KMS-11 (cell line): ENCODE measurements at regions not wholly inside any gene's neighbourhood (a gene's known extent, or its start where the extent isn't known, plus 50 kb on each side); places are given as distances from the start of the nearest gene placed in this dataset.

Source experiments
- H2AFZ ChIP-seq: fragments of 200-600 bp; sonication (generic); 2 replicates; pipeline ENCODE4 v1.6.1; 2016; ENCODE audit warnings: antibody characterized with exemption, mixed run types, low read depth
- H3K27ac ChIP-seq: fragments of 200-600 bp; sonication (generic); 2 replicates; pipeline ENCODE4 v1.6.1; 2016; ENCODE audit warnings: mild to moderate bottlenecking, mixed run types
- H3K27me3 ChIP-seq: fragments of 200-600 bp; sonication (generic); 2 replicates; pipeline ENCODE4 v1.6.1; 2017; ENCODE audit warnings: mild to moderate bottlenecking, low read depth, mixed run types, moderate library complexity; ENCODE audit not compliant: insufficient read depth
- H3K36me3 ChIP-seq: fragments of 200-600 bp; sonication (generic); 2 replicates; pipeline ENCODE4 v1.6.1; 2017; ENCODE audit warnings: mild to moderate bottlenecking, mixed run types; ENCODE audit not compliant: insufficient read depth
- H3K4me1 ChIP-seq: fragments of 200-600 bp; sonication (generic); 2 replicates; pipeline ENCODE4 v1.6.1; 2016; ENCODE audit warnings: mild to moderate bottlenecking, low read depth, mixed run types; ENCODE audit not compliant: poor library complexity, severe bottlenecking
- H3K4me2 ChIP-seq: fragments of 200-600 bp; sonication (generic); 2 replicates; pipeline ENCODE4 v1.7.0; 2016; ENCODE audit warnings: mild to moderate bottlenecking, mixed run types
- H3K4me3 ChIP-seq: fragments of 200-600 bp; sonication (generic); IDR thresholded peaks from 2 replicates; pipeline ENCODE4 v1.6.1; 2017; ENCODE audit warnings: low read depth, low read length, mixed read lengths; ENCODE audit not compliant: insufficient read depth
- H3K79me2 ChIP-seq: fragments of 200-600 bp; sonication (generic); 2 replicates; pipeline ENCODE4 v1.6.1; 2016; ENCODE audit warnings: low read depth, mixed run types; ENCODE audit not compliant: insufficient read depth
- H3K9ac ChIP-seq: fragments of 200-600 bp; sonication (generic); 2 replicates; pipeline ENCODE4 v1.6.1; 2016; ENCODE audit warnings: mild to moderate bottlenecking, mixed run types
- H4K20me1 ChIP-seq: fragments of 200-600 bp; sonication (generic); 2 replicates; pipeline ENCODE4 v1.6.1; 2016; ENCODE audit warnings: mild to moderate bottlenecking, mixed run types; ENCODE audit not compliant: insufficient read depth
- TF ChIP-seq, protein P1 (sequence below): fragments of 200-600 bp; sonication (generic); conservative IDR thresholded peaks from 2 replicates; pipeline ENCODE4 v1.6.1; 2017; ENCODE audit warnings: low read depth, mild to moderate bottlenecking, antibody characterized with exemption, low read length, moderate library complexity, mixed read lengths

DNA sequence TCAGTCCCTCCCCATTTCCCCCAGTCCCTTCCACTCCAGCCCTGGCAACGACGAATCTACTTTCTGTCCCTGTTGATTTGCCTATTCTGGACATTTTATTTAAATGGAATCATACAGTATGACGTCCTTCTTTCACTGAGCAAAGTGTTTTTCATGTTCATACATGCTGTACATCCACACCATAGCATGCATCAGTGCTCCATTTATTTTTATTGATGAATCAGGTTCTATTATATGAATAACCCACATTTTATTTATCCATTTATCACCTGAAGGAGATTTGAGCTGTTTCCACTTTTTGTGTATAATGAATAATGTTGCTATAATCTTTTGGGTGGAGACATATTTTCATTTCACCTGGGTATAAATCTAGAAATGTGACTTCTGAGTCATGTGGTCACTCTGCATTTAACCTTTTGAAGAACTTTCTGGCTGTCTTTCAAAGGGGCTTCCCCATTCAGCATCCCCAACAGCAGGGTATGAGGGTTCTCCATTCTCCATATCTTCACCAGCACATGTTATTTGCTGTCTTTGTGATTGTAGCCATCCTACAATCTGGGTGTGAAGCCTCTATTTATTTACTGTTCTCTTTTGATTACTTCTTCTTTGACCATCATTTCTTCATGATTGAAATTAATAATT, 531.7 kb downstream of the ETS1 start:
- H4K20me1 ChIP-seq = no peaks in the 10 kb centered on the region
- no peaks in the 10 kb centered on the region for H3K79me2 ChIP-seq
- no peak overlapping the region for H3K4me2 ChIP-seq
- H3K27me3 ChIP-seq = no peaks in the 10 kb centered on the region
- H3K27ac ChIP-seq = no peak overlapping the region
- no peak overlapping the region for H3K4me3 ChIP-seq
- TF ChIP-seq, protein P1, sequence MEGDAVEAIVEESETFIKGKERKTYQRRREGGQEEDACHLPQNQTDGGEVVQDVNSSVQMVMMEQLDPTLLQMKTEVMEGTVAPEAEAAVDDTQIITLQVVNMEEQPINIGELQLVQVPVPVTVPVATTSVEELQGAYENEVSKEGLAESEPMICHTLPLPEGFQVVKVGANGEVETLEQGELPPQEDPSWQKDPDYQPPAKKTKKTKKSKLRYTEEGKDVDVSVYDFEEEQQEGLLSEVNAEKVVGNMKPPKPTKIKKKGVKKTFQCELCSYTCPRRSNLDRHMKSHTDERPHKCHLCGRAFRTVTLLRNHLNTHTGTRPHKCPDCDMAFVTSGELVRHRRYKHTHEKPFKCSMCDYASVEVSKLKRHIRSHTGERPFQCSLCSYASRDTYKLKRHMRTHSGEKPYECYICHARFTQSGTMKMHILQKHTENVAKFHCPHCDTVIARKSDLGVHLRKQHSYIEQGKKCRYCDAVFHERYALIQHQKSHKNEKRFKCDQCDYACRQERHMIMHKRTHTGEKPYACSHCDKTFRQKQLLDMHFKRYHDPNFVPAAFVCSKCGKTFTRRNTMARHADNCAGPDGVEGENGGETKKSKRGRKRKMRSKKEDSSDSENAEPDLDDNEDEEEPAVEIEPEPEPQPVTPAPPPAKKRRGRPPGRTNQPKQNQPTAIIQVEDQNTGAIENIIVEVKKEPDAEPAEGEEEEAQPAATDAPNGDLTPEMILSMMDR = no peak
- no peak overlapping the region for H3K9ac ChIP-seq
- H2AFZ ChIP-seq = no peak overlapping the region
- H3K36me3 ChIP-seq = no peaks in the 10 kb centered on the region
- no peaks in the 10 kb centered on the region for H3K4me1 ChIP-seq

DNA sequence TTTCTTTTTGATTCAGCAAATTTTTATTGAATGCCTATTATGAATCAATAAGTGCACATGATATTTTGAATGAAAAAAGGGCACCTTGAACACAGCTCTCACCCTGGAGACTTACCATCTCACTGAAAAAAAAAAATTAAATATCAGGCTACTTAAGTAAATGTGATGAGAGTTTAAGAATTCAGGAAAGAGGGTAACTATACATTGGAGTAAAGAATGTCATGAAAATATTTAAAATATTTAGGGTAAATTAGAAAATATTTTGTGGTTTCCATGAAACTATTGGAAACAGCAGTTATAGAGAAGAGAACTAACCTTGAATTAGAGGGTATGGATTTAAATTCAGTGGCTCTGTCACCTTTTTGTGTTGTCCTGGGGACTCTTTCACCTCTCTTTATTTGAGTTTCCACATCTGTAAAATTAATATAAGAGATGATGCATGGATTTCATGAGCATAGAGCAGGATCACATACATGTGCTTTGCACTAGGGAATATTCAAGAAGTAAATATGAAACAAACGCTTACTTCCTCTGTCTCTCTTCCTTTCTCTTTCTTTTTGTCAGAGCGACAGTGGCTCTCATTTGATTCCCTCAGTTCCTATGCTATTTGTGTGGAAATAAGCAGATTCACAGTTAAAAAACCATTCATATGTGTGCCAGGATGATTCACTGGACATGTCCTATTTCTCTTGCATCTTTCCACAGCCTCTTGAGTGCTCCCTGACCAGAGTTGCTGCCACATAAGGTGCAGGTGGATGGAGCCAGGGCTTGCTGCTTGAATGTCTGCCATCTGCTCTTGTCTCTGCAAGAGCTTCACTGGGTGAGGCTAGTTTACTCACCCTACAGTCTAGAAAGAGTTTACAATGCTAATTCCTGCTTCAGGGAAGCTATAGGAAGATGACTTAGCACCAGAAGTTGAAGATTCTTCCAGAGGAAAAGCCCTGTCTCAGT, 533.1 kb downstream of the ETS1 start:
- Histone ChIP-seq H3K4me1 (no peaks in the 10 kb centered on the region), H3K36me3 (no peaks in the 10 kb centered on the region), H3K9ac (no peak overlapping the region), H3K27me3 (no peaks in the 10 kb centered on the region), H4K20me1 (no peaks in the 10 kb centered on the region), H3K27ac (no peak overlapping the region), H3K4me3 (no peak overlapping the region), H3K4me2 (0 out of 2 replicates have a peak overlapping the region, but pooled peaks have one; percentile 21), H3K79me2 (no peaks in the 10 kb centered on the region), H2AFZ (peak overlapping the region; percentile 42)
- TF ChIP-seq, protein P1 = no peak

DNA sequence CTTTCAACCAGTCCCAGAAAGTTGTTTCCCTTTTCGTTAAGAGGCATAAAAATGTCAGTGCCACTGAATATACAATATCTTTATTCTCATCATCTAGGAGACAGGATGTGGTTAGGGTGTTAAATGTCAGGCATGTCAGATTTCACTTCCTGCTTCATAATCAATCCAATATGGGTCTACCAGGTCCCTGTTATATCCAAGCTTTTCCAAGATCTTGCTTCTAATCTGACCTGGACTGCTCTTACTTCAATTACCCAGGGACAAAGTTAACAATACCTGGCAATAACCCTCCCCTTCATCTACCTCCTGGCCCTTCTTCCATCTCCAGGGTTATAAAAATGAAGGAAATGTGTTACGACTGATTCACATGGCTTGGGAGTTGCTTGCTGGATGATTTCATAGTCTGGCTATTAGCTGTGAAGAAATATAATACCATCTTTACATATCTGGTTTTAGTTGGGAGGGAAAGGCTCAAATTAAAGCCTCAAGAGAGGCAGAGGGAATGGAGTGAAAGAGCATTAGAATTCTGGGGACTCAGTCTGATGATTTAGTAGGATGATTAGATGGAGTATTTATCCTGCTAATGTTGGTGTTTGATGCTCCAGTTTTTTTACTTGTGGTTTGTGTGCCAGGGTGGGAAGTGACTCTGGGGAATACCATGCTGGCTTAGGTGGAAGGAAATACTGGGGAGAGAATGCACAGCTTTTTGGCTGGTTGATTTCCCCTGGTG, 534.3 kb downstream of the ETS1 start:
- Histone ChIP-seq H3K4me2 (no peak overlapping the region), H3K9ac (no peak overlapping the region), H3K27ac (no peak overlapping the region), H3K4me1 (no peaks in the 10 kb centered on the region), H4K20me1 (no peaks in the 10 kb centered on the region), H3K4me3 (no peak overlapping the region), H3K36me3 (no peaks in the 10 kb centered on the region), H2AFZ (no peak overlapping the region), H3K79me2 (no peaks in the 10 kb centered on the region), H3K27me3 (no peaks in the 10 kb centered on the region)
- TF ChIP-seq, protein P1 = no peak

DNA sequence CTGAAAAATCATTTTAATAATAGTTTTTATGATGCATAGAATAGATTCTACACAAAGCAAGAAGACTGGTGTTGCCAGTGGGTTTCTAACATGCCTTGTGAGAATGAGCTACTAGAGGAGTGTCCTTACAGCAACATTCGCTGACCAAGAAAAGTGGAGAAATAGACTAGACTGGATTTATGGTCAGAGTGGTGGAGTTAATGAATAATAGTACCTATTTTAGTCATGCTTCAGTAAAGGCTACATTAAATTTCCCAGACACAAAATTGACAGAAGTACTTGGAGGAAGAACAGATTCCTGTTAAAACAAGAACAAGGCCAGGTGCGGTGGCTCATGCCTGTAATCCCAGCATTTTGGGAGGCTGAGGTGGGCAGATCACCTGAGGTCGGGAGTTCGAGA, 539.2 kb downstream of the ETS1 start:
- Histone ChIP-seq H3K4me3 (no peak overlapping the region), H3K4me1 (no peaks in the 10 kb centered on the region), H4K20me1 (no peaks in the 10 kb centered on the region), H3K27me3 (no peaks in the 10 kb centered on the region), H3K79me2 (no peaks in the 10 kb centered on the region), H3K36me3 (no peaks in the 10 kb centered on the region), H2AFZ (no peak overlapping the region), H3K27ac (no peak overlapping the region), H3K4me2 (no peak overlapping the region), H3K9ac (no peak overlapping the region)
- TF ChIP-seq, protein P1 = no peak
